ENCODE measurements at regions not wholly inside any gene's neighbourhood (a gene's known extent, or its start where the extent isn't known, plus 50 kb on each side); places are given as distances from the start of the nearest gene placed in this dataset.

- Mint-ChIP-seq H3K4me3 (ENCODE audit: unreplicated experiment) (no peak overlapping the region), H3K36me3 (ENCODE audit: low read depth) (no peaks in the 10 kb centered on the region), H3K9me3 (ENCODE audit: low read depth) (no peaks in the 10 kb centered on the region), H3K4me1 (ENCODE audit: low read depth) (no peaks in the 10 kb centered on the region), H3K27me3 (ENCODE audit: low read depth) (peaks cover 17% of the 10 kb centered on the region), H3K27ac (ENCODE audit: unreplicated experiment) (no peak overlapping the region)
- TF ChIP-seq CTCF (IDR thresholded peaks at IDR 0.05), result no peak
- DNase-seq (ENCODE audit: low spot score), result no peak
Measured at GRCh38 chr6:126949786-126950185, 168.7 kb upstream of the RSPO3 start.

GRCh38 chr6:126955621-126956020 is 162.8 kb upstream of the RSPO3 start:
- Mint-ChIP-seq H3K9me3 (ENCODE audit: low read depth) (no peaks in the 10 kb centered on the region), H3K27ac (ENCODE audit: unreplicated experiment) (no peak overlapping the region), H3K36me3 (ENCODE audit: low read depth) (no peaks in the 10 kb centered on the region), H3K27me3 (ENCODE audit: low read depth) (peaks cover 24% of the 10 kb centered on the region), H3K4me3 (ENCODE audit: unreplicated experiment) (no peak overlapping the region), H3K4me1 (ENCODE audit: low read depth) (no peaks in the 10 kb centered on the region)
- TF ChIP-seq CTCF (IDR thresholded peaks at IDR 0.05), result no peak
- no peak for DNase-seq (ENCODE audit: low spot score)

GRCh38 chr6:126957721-126958120 is 160.8 kb upstream of the RSPO3 start:
- Mint-ChIP-seq H3K27me3 (ENCODE audit: low read depth) (peaks cover 9% of the 10 kb centered on the region), H3K4me3 (ENCODE audit: unreplicated experiment) (no peak overlapping the region), H3K4me1 (ENCODE audit: low read depth) (no peaks in the 10 kb centered on the region), H3K36me3 (ENCODE audit: low read depth) (no peaks in the 10 kb centered on the region), H3K9me3 (ENCODE audit: low read depth) (no peaks in the 10 kb centered on the region), H3K27ac (ENCODE audit: unreplicated experiment) (no peak overlapping the region)
- no peak for DNase-seq (ENCODE audit: low spot score)
- no peak for TF ChIP-seq CTCF (IDR thresholded peaks at IDR 0.05)

- DNase-seq (ENCODE audit: low spot score), result no peak
- Mint-ChIP-seq H3K4me1 (ENCODE audit: low read depth) (no peaks in the 10 kb centered on the region), H3K9me3 (ENCODE audit: low read depth) (no peaks in the 10 kb centered on the region), H3K27ac (ENCODE audit: unreplicated experiment) (no peak overlapping the region), H3K27me3 (ENCODE audit: low read depth) (peaks cover 7% of the 10 kb centered on the region), H3K36me3 (ENCODE audit: low read depth) (no peaks in the 10 kb centered on the region), H3K4me3 (ENCODE audit: unreplicated experiment) (no peak overlapping the region)
- TF ChIP-seq CTCF (IDR thresholded peaks at IDR 0.05), result no peak
Measured at GRCh38 chr6:126959765-126960164, 158.7 kb upstream of the RSPO3 start.

GRCh38 chr6:126963077-126963809 is 155.2 kb upstream of the RSPO3 start:
- H3K4me1 Mint-ChIP-seq (ENCODE audit: low read depth), result peaks cover 8% of the 10 kb centered on the region
- no peak for TF ChIP-seq CTCF (IDR thresholded peaks at IDR 0.05)
- H3K36me3 Mint-ChIP-seq (ENCODE audit: low read depth), result no peaks in the 10 kb centered on the region
- H3K9me3 Mint-ChIP-seq (ENCODE audit: low read depth), result no peaks in the 10 kb centered on the region
- DNase-seq (ENCODE audit: low spot score), result no peak
- peaks cover 10% of the 10 kb centered on the region for H3K27me3 Mint-ChIP-seq (ENCODE audit: low read depth)
- H3K27ac Mint-ChIP-seq (ENCODE audit: unreplicated experiment), result no peak overlapping the region
- H3K4me3 Mint-ChIP-seq (ENCODE audit: unreplicated experiment), result no peak overlapping the region
